HTR-8/SVneo (cell line): ENCODE measurements at regions not wholly inside any gene's neighbourhood (a gene's known extent, or its start where the extent isn't known, plus 50 kb on each side); places are given as distances from the start of the nearest gene placed in this dataset.
A peak's percentile ranks its signal among the peaks of the same experiment; 100 is the strongest.
"Not testable (repeated sequence)": the region's sequence is repeated elsewhere in the genome, so short reads cannot be mapped to it uniquely, and the experiment has no call there.

Source experiments
- DNase-seq: peaks from one replicate; pipeline ENCODE4 v3.0.0; 2011; ENCODE audit warnings: low spot score, mixed read lengths; ENCODE audit not compliant: insufficient read length
- FAIRE-seq: peaks from 2 replicates; lab custom pipeline; 2011; peaks lifted over from hg19 to GRCh38; lab: Jason Lieb, UNC

GRCh38 chr14:35956376-35957085, 130.4 kb downstream of the BRMS1L start:
- no peak for DNase-seq

GRCh38 chr14:35952584-35952983, 126.4 kb downstream of the BRMS1L start:
- no peak for DNase-seq

More at GRCh38 chr14:35956376-35957085, 130.4 kb downstream of the BRMS1L start:
- no peak for FAIRE-seq

GRCh38 chr14:35949920-35950513, 123.9 kb downstream of the BRMS1L start:
- DNase-seq (no peak), FAIRE-seq (no peak)

More at GRCh38 chr14:35952584-35952983, 126.4 kb downstream of the BRMS1L start:
- FAIRE-seq = no peak

DNA sequence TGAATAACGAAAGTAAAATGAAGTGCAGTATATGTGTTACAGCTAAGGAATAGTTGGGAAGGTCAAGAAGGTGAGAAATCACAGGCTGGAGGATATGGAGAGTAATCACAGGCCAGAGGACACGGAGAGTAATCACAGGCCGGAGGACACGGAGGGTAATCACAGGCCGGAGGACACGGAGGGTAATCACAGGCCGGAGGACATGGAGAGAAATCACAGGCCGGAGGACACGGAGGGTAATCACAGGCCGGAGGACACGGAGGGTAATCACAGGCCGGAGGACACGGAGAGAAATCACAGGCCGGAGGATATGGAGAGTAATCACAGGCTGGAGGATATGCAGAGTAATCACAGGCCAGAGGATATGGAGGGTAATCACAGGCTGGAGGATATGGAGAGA, 121.8 kb downstream of the BRMS1L start:
- not testable (repeated sequence) for DNase-seq
- FAIRE-seq = peak; percentile 93

DNA sequence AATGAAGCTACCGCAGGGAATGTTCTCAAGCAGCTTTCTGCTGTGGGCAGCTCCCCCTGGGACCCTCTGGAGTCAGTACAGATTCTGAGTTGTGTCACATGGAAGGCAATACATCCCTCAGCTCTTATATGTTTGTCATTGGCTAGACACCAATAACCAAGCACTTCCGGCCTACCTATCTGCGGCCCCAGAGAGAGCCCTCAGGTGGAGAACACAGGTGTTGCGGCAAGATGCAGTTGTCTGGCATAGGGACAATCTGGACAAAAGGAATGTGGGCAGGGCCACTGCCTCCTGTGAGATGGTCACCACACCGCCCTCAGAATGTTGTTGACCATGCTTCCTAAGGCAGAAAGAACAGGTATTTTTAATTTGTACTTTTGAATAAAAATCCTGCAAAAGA, 118.7 kb downstream of the BRMS1L start:
- peak; percentile 5 for DNase-seq

DNA sequence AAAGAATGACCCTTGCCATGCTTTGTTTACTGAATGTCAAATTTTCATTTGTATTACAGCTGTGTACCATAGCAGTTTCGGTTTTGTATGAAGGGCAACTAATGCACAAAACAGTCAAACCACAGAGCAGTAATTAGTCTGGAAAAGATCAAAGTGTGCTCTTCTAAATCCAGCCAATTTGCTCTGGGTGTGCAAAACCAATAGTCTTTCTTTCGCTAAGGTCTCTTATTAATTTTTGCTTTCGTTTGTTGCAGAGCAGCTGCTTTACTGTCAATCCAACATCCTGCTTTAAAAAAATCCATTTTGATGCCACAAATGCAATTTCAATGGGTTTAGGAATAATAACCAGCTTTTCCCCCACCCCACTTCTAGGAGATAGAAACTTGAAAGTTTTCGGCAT, 114.2 kb downstream of the BRMS1L start:
- FAIRE-seq = no peak
- no peak for DNase-seq

More for the DNA sequence above, 118.7 kb downstream of the BRMS1L start:
- no peak for FAIRE-seq

DNA sequence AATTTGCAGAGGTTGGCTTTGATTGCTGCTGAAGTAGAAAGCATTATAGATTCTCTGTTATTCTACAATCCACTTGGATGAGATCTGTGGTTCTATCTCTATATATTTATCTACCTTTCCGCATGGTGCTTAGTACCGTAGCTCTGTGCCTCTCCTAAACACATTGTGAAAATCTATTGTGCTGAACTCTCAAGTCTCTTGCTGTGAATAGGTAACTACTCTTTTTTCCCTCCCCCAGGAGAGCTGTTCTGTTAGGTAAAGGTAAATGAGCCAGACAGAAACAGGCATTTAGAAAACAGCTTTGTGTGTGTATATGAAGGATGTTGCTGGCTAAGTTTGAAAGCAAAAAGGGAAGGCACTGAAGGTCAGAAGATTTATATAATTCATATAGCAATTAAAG, 112.6 kb downstream of the BRMS1L start:
- FAIRE-seq = no peak
- DNase-seq = no peak

DNA sequence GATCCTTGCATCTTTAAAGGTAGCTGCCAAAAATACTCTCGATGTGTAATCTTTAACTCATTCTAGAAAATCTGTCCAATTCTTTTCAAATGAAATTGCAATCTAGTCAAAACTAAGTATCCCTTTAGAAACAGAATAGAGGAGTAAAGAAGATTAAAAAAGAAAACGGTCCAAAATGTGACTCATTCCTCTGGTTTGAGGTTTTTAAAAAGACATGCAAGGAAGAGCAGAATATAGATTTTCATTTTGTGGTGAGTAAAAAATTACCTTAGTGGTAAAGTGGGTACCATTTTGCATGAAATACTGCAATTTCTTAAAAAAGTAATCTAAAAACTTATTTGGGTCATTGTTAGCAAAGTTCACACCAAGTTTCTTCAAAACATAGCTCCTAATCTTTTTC, 108.4 kb downstream of the BRMS1L start:
- no peak for FAIRE-seq
- DNase-seq = no peak

GRCh38 chr14:35932659-35933159, 106.6 kb downstream of the BRMS1L start:
- FAIRE-seq (no peak), DNase-seq (no peak)

- DNase-seq (no peak), FAIRE-seq (no peak)
Measured at GRCh38 chr14:35932136-35932535, 106.0 kb downstream of the BRMS1L start.

GRCh38 chr14:35931346-35931745, 105.2 kb downstream of the BRMS1L start:
- FAIRE-seq (no peak), DNase-seq (no peak)

- no peak for DNase-seq
- FAIRE-seq = no peak
Measured at GRCh38 chr14:35929186-35929585, 103.0 kb downstream of the BRMS1L start.

DNA sequence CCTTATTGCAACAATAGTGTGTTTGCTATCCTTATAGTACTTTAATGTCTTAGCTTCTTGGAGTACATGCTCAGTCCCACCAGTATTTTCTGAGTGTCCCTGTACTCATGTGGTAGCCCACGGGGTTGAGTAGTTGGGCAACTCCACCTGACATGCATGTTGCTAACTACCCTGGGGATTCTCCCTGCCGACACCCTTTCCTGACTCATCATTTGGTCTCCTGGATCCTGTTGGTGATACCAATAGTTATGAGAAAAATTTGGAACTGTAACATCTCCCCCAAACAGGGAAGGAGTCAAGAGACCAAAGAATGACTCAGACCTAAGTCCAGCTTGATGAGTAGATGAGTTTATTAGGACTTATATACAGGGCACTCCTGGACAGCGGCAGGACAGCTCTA, 101.6 kb downstream of the BRMS1L start:
- FAIRE-seq (no peak), DNase-seq (no peak)

GRCh38 chr14:35925319-35925718, 99.2 kb downstream of the BRMS1L start:
- no peak for DNase-seq
- FAIRE-seq = no peak

DNA sequence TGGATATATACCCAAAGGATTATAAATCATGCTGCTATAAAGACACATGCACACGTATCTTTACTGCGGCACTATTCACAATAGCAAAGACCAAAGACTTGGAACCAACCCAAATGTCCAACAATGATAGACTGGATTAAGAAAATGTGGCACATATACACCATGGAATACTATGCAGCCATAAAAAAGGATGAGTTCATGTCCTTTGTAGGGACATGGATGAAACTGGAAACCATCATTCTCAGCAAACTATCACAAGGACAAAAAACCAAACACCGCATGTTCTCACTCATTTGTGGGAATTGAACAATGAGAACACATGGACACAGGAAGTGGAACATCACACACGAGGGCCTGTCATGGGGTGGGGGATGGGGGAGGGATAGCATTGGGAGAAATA, 96.5 kb downstream of the BRMS1L start:
- not testable (repeated sequence) for FAIRE-seq, DNase-seq

GRCh38 chr14:35921745-35922144, 95.6 kb downstream of the BRMS1L start:
- DNase-seq (no peak), FAIRE-seq (no peak)
